B cell (primary cell): ENCODE measurements at regions not wholly inside any gene's neighbourhood (a gene's known extent, or its start where the extent isn't known, plus 50 kb on each side); places are given as distances from the start of the nearest gene placed in this dataset.

Experiments
- ATAC-seq: fragments of 200-7000 bp; cut with Tn5 transposase; one replicate; pipeline ENCODE4 v1.10.0; 2021; ENCODE audit warnings: low read depth, mild to moderate bottlenecking, moderate number of reproducible peaks, moderate library complexity
- CTCF ChIA-PET: fragments of 350-600 bp; sonication (Branson Sonifier 250); formaldehyde crosslinking; loops from one replicate; lab custom pipeline; 2021; ENCODE audit warnings: antibody characterized with exemption, inconsistent platforms; lab: Charles Lee
- POLR2A ChIA-PET: fragments of 350-600 bp; sonication (Branson Sonifier 250); formaldehyde crosslinking; loops from one replicate; lab custom pipeline; 2021; ENCODE audit warnings: antibody characterized with exemption; lab: Charles Lee
- DNase-seq: peaks from one replicate; pipeline ENCODE4 v3.0.0; 2013
- H2AFZ ChIP-seq: 2 replicates; pipeline ENCODE4 v1.6.1; 2012; ENCODE audit warnings: mild to moderate bottlenecking, low read depth, low read length; ENCODE audit not compliant: insufficient read depth, poor library complexity, severe bottlenecking
- H3K27ac ChIP-seq, 2 donors: 1 replicate in 1 of 2; 2 replicates in 1 of 2; pipeline ENCODE4 v1.5.1; 2012 to 2013; ENCODE audit warnings: low read length in 2 of 2, mild to moderate bottlenecking in 2 of 2, moderate library complexity in 1 of 2
- H3K27me3 ChIP-seq, 4 experiments: fragments of 200-600 bp in 1 of 4; sonication (generic) in 1 of 4; replicated peaks in 1 of 4; 1 replicate in 2 of 4; 2 replicates in 2 of 4; pipeline versions ENCODE4 v1.6.1 to v1.7.0; 2013 to 2016; ENCODE audit warnings: low read length in 3 of 4, mild to moderate bottlenecking in 2 of 4, mixed read lengths in 1 of 4, moderate library complexity in 1 of 4; ENCODE audit not compliant: insufficient read depth in 4 of 4, control insufficient read depth in 3 of 4; ENCODE audit errors: control extremely low read depth in 1 of 4
- H3K36me3 ChIP-seq, 2 experiments: replicated peaks in 1 of 2; 1 replicate in 1 of 2; 2 replicates in 1 of 2; pipeline versions ENCODE4 v1.6.1 to v1.7.1; 2013; ENCODE audit warnings: low read length in 1 of 2; ENCODE audit not compliant: insufficient read depth in 2 of 2, control insufficient read depth in 1 of 2; ENCODE audit errors: control extremely low read depth in 1 of 2, extremely low read depth in 1 of 2
- H3K4me1 ChIP-seq, 2 donors: fragments of 200-600 bp in 1 of 2; sonication (generic) in 1 of 2; 1 replicate in 1 of 2; 2 replicates in 1 of 2; pipeline versions ENCODE4 v1.5.1 to v1.6.1; 2013 to 2017; ENCODE audit warnings: low read length in 2 of 2; ENCODE audit not compliant: control insufficient read depth in 2 of 2, insufficient read depth in 2 of 2
- H3K4me2 ChIP-seq: replicated peaks from 2 replicates; pipeline ENCODE3; 2012; ENCODE audit warnings: mild to moderate bottlenecking, low read depth, low read length; ENCODE audit not compliant: poor library complexity, severe bottlenecking
- H3K4me3 ChIP-seq, 5 experiments: fragments of 200-600 bp in 1 of 5; sonication (generic) in 1 of 5; 1 replicate in 3 of 5; 2 replicates in 2 of 5; pipeline versions ENCODE4 v1.5.1 to v1.7.0; 2011 to 2016; ENCODE audit warnings: low read length in 4 of 5, mild to moderate bottlenecking in 4 of 5, low read depth in 2 of 5, control low read depth in 1 of 5, moderate library complexity in 1 of 5; ENCODE audit not compliant: insufficient read depth in 1 of 5; ENCODE audit errors: control extremely low read depth in 1 of 5, extremely low read depth in 1 of 5
- H3K79me2 ChIP-seq: fragments of 200-600 bp; sonication (generic); one replicate; pipeline ENCODE4 v1.6.0; 2016; ENCODE audit warnings: low read length; ENCODE audit not compliant: control insufficient read depth, insufficient read depth
- H3K9ac ChIP-seq: fragments of 200-600 bp; sonication (generic); 2 replicates; pipeline ENCODE4 v1.6.1; 2017; ENCODE audit warnings: mild to moderate bottlenecking, low read length, moderate library complexity
- H3K9me3 ChIP-seq, 3 donors: one replicate each; pipeline versions ENCODE4 v1.6.1 to v1.7.1; 2013; ENCODE audit warnings: low read length in 2 of 3; ENCODE audit not compliant: control insufficient read depth in 2 of 3, insufficient read depth in 1 of 3; ENCODE audit errors: control extremely low read depth in 1 of 3
- H4K20me1 ChIP-seq: 2 replicates; pipeline ENCODE4 v1.6.0; 2012; ENCODE audit warnings: mild to moderate bottlenecking, low read length; ENCODE audit not compliant: insufficient read depth, control insufficient read depth, poor library complexity, severe bottlenecking
- H3K27ac Mint-ChIP-seq: one replicate; pipeline ENCODE4 v1.8.0; 2021; ENCODE audit warnings: mixed read lengths
- H3K27me3 Mint-ChIP-seq: one replicate; pipeline ENCODE4 v1.8.0; 2021; ENCODE audit warnings: mixed read lengths
- H3K4me1 Mint-ChIP-seq: one replicate; pipeline ENCODE4 v1.8.0; 2021; ENCODE audit warnings: mixed read lengths
- H3K4me3 Mint-ChIP-seq: one replicate; pipeline ENCODE4 v1.8.0; 2021; ENCODE audit warnings: mixed read lengths
- H3K9me3 Mint-ChIP-seq: one replicate; pipeline ENCODE4 v1.8.0; 2022; ENCODE audit warnings: mixed read lengths; ENCODE audit not compliant: insufficient read depth
- CTCF ChIP-seq: fragments of 200-600 bp; IDR thresholded peaks from one replicate; pipeline ENCODE4 v1.8.0; 2022; ENCODE audit warnings: antibody characterized with exemption, mild to moderate bottlenecking
- EZH2 ChIP-seq: IDR thresholded peaks from 2 replicates; pipeline ENCODE4 v1.6.1; 2012; ENCODE audit warnings: borderline replicate concordance, low read depth, mild to moderate bottlenecking, moderate library complexity, low read length; ENCODE audit not compliant: insufficient read depth, poor library complexity, severe bottlenecking
- WGBS: methylation state at CpG from one replicate; pipeline ENCODE4 v1.1.5; 2013; ENCODE audit warnings: missing lambda C conversion rate; ENCODE audit not compliant: insufficient coverage; 5-methylcytosine and 5-hydroxymethylcytosine counted together
- intact Hi-C: fragments of 100-400 bp; cut with micrococcal nuclease; formaldehyde crosslinking; loops from one replicate; pipeline ENCODE4 v1.10.0; 2022

DNA sequence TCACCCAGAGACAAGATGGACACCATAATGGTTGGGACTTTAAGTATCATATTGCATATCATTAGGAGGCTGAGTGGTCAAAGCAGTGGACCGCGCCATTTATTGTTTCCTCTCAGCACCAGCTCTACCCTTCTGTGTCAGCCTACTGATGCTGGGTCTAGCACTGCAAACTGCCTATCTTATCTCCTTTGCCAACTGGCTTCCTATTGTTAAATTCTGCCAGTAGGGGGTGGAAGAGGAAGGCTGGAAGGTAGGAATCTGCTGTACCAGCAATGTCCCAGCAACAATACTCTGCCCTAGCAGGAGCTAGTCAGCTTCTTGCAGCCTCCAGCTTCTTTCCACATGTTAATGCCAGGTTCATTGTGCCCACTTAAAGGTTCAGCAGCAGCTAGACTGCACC, 367.1 kb upstream of the PDGFD start:
- DNase-seq (peak; percentile 14), ATAC-seq (no peak)
- Histone ChIP-seq H3K9ac (no peak overlapping the region), H3K4me2 (no peak overlapping the region), H3K9me3 (no peaks in the 10 kb centered on the region), H3K4me1 (no peaks in the 10 kb centered on the region), H3K79me2 (no peaks in the 10 kb centered on the region), H3K27me3 (no peaks in the 10 kb centered on the region), H3K36me3 (no peaks in the 10 kb centered on the region), H3K4me3 (no peak overlapping the region), H4K20me1 (no peaks in the 10 kb centered on the region), H3K27ac (no peak overlapping the region), H2AFZ (no peak overlapping the region)
- no peak overlapping the region for H3K4me3 Mint-ChIP-seq
- no peak overlapping the region for H3K27ac Mint-ChIP-seq
- no peak for TF ChIP-seq EZH2
- TF ChIP-seq CTCF = no peak
- H3K9me3 Mint-ChIP-seq = no peaks in the 10 kb centered on the region
- peaks cover 3% of the 10 kb centered on the region for H3K27me3 Mint-ChIP-seq
- intact Hi-C loops = loop anchor here (5.0 kb wide), 1 partner anchor 849 kb away; no protein-coding TSS in a partner anchor
- H3K4me1 Mint-ChIP-seq = no peaks in the 10 kb centered on the region
- POLR2A ChIA-PET = no interaction called here
- WGBS = no CpG with 5 or more reads among the region's 2 CpGs
- CTCF ChIA-PET = no interaction called here

GRCh38 chr11:104529906-104530305, 366.0 kb upstream of the PDGFD start:
- no peak for ATAC-seq
- H3K27me3 Mint-ChIP-seq = peaks cover 3% of the 10 kb centered on the region
- no peak overlapping the region for H3K4me3 Mint-ChIP-seq
- Histone ChIP-seq H3K27ac (no peak overlapping the region), H3K36me3 (no peaks in the 10 kb centered on the region), H3K9ac (no peak overlapping the region), H3K27me3 (no peaks in the 10 kb centered on the region), H3K79me2 (no peaks in the 10 kb centered on the region), H3K9me3 (no peaks in the 10 kb centered on the region), H2AFZ (no peak overlapping the region), H3K4me3 (no peak overlapping the region), H3K4me1 (no peaks in the 10 kb centered on the region), H4K20me1 (no peaks in the 10 kb centered on the region), H3K4me2 (no peak overlapping the region)
- no peaks in the 10 kb centered on the region for H3K9me3 Mint-ChIP-seq
- WGBS = 80% methylated on average over 1 of the region's 2 CpGs
- ChIA-PET POLR2A (no interaction called here), CTCF (no interaction called here)
- intact Hi-C loops = loop anchor here (5.0 kb wide), 1 partner anchor 848 kb away; no protein-coding TSS in a partner anchor
- TF ChIP-seq CTCF = no peak
- no peak for TF ChIP-seq EZH2
- H3K27ac Mint-ChIP-seq = no peak overlapping the region
- H3K4me1 Mint-ChIP-seq = no peaks in the 10 kb centered on the region
- no peak for DNase-seq
